Kidney (tissue), 13 donors: ENCODE measurements at regions not wholly inside any gene's neighbourhood (a gene's known extent, or its start where the extent isn't known, plus 50 kb on each side); places are given as distances from the start of the nearest gene placed in this dataset.

ENCODE experiments used
- DNase-seq, 5 donors: peaks; one replicate each; pipeline ENCODE4 v3.0.0-alpha.2; 2013 to 2020
- FAIRE-seq: peaks from 2 replicates; lab custom pipeline; 2012; peaks lifted over from hg19 to GRCh38; lab: Jason Lieb, UNC
- H3K27ac ChIP-seq, 2 donors: one replicate each; pipeline ENCODE4 v1.7.0; 2013; ENCODE audit warnings: low read depth in 2 of 2, low read length in 2 of 2, inconsistent platforms in 1 of 2
- H3K27me3 ChIP-seq: one replicate; pipeline ENCODE4 v1.7.1; 2013; ENCODE audit warnings: low read length, inconsistent platforms; ENCODE audit not compliant: control insufficient read depth, insufficient read depth
- H3K36me3 ChIP-seq, 3 donors: one replicate each; pipeline versions ENCODE4 v1.7.0 to v1.7.1; 2013; ENCODE audit warnings: low read length in 3 of 3, control low read depth in 1 of 3, inconsistent platforms in 1 of 3; ENCODE audit not compliant: insufficient read depth in 3 of 3, control insufficient read depth in 2 of 3
- H3K4me1 ChIP-seq, 3 donors: one replicate each; pipeline versions ENCODE4 v1.7.0 to v1.7.1; 2013; ENCODE audit warnings: low read length in 3 of 3, inconsistent platforms in 1 of 3, low read depth in 1 of 3; ENCODE audit not compliant: control insufficient read depth in 2 of 3, insufficient read depth in 2 of 3
- H3K4me3 ChIP-seq, 3 donors: one replicate each; pipeline versions ENCODE4 v1.7.0 to v1.8.1; 2013; ENCODE audit warnings: low read length in 3 of 3, control low read depth in 1 of 3, inconsistent platforms in 1 of 3
- H3K9ac ChIP-seq, 3 donors: one replicate each; pipeline versions ENCODE4 v1.7.0 to v1.7.1; 2013; ENCODE audit warnings: low read length in 3 of 3, control low read depth in 1 of 3, inconsistent platforms in 1 of 3
- H3K9me3 ChIP-seq, 3 donors: one replicate each; pipeline versions ENCODE4 v1.7.0 to v1.7.1; 2013; ENCODE audit warnings: low read length in 3 of 3, control low read depth in 1 of 3, inconsistent platforms in 1 of 3; ENCODE audit not compliant: control insufficient read depth in 2 of 3, insufficient read depth in 1 of 3
- intact Hi-C: fragments of 100-400 bp; cut with DNase I; formaldehyde crosslinking; loops from one replicate; pipeline ENCODE4 v1.11.1; 2022
- TF ChIP-seq, protein P1 (sequence below): IDR thresholded peaks from 3 replicates; pipeline ENCODE4 v1.5.1; 2012; ENCODE audit warnings: mild to moderate bottlenecking, moderate library complexity, borderline replicate concordance; ENCODE audit not compliant: insufficient read depth; ENCODE audit errors: extremely low read depth
- donor health status: control.
- donor health status: control.
- donor health status: control.
- donor health status: control.
- donor health status: control.
- donor health status: DM: yes; HTN: yes; CAD: no.
- donor health status: Normal renal cell carcinoma (clear cell type).

GRCh38 chr17:72575542-72576233 lies 454.9 kb downstream of the SOX9 start:
- FAIRE-seq (no peak), DNase-seq (no peak)
- Histone ChIP-seq H3K27me3 (no peaks in the 10 kb centered on the region), H3K36me3 (no peaks in the 10 kb centered on the region), H3K4me3 (no peak overlapping the region), H3K27ac (no peak overlapping the region), H3K9ac (no peak overlapping the region), H3K4me1 (peaks cover 0 to 2% (median 0%) of the 10 kb centered on the region in 3 donors), H3K9me3 (no peaks in the 10 kb centered on the region)
- intact Hi-C loops: no loop called here
- TF ChIP-seq, protein P1, sequence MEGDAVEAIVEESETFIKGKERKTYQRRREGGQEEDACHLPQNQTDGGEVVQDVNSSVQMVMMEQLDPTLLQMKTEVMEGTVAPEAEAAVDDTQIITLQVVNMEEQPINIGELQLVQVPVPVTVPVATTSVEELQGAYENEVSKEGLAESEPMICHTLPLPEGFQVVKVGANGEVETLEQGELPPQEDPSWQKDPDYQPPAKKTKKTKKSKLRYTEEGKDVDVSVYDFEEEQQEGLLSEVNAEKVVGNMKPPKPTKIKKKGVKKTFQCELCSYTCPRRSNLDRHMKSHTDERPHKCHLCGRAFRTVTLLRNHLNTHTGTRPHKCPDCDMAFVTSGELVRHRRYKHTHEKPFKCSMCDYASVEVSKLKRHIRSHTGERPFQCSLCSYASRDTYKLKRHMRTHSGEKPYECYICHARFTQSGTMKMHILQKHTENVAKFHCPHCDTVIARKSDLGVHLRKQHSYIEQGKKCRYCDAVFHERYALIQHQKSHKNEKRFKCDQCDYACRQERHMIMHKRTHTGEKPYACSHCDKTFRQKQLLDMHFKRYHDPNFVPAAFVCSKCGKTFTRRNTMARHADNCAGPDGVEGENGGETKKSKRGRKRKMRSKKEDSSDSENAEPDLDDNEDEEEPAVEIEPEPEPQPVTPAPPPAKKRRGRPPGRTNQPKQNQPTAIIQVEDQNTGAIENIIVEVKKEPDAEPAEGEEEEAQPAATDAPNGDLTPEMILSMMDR: no peak

- Histone ChIP-seq H3K27me3 (no peaks in the 10 kb centered on the region), H3K9me3 (no peaks in the 10 kb centered on the region), H3K9ac (no peak overlapping the region), H3K4me1 (peaks cover 0 to 2% (median 0%) of the 10 kb centered on the region in 3 donors), H3K27ac (no peak overlapping the region), H3K36me3 (no peaks in the 10 kb centered on the region), H3K4me3 (no peak overlapping the region)
- TF ChIP-seq, protein P1: no peak
- DNase-seq: no peak
- FAIRE-seq: no peak
- intact Hi-C loops: no loop called here
Measured at GRCh38 chr17:72576289-72576759, 455.5 kb downstream of the SOX9 start.

GRCh38 chr17:72578817-72579470 lies 458.1 kb downstream of the SOX9 start:
- TF ChIP-seq, protein P1: no peak
- Histone ChIP-seq H3K4me3 (no peak overlapping the region), H3K36me3 (no peaks in the 10 kb centered on the region), H3K27me3 (no peaks in the 10 kb centered on the region), H3K27ac (no peak overlapping the region), H3K4me1 (peaks cover 0 to 2% (median 0%) of the 10 kb centered on the region in 3 donors), H3K9me3 (no peaks in the 10 kb centered on the region), H3K9ac (no peak overlapping the region)
- FAIRE-seq (no peak), DNase-seq (no peak)
- intact Hi-C loops: no loop called here
